HG02642 (cell line): ENCODE measurements at regions not wholly inside any gene's neighbourhood (a gene's known extent, or its start where the extent isn't known, plus 50 kb on each side); places are given as distances from the start of the nearest gene placed in this dataset.
A peak's percentile ranks its signal among the peaks of the same experiment; 100 is the strongest.

ENCODE experiments used
- ATAC-seq: cut with Tn5 transposase; IDR thresholded peaks from one replicate; pipeline ENCODE4 v1.9.1; 2021; ENCODE audit warnings: mild to moderate bottlenecking; ENCODE audit not compliant: unreplicated experiment, poor library complexity

- no peak for ATAC-seq
Measured at GRCh38 chr3:135458541-135459322, 506.8 kb upstream of the PPP2R3A start.

GRCh38 chr3:135460273-135460672 is 505.3 kb upstream of the PPP2R3A start:
- no peak for ATAC-seq

DNA sequence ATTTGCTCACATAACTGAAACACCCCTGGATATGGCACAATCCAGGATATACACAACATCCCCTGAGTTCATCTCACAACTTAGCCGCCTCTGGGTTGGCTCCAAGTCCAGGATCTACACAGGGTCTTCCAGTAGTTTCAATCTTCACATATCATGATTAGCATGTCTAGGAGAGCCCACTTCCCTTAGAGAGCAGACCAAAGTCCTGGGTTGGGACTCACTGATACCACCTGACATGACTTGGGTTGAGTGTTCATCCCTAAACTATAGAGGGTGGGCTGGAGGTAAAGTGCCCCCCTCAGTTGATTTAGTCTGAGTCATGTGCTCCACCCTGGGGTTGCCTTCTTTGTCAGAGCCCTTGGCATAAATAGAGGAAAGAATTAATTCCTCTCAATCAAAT is 493.6 kb upstream of the PPP2R3A start:
- ATAC-seq, result no peak

GRCh38 chr3:135473449-135473848 is 492.1 kb upstream of the PPP2R3A start:
- ATAC-seq, result no peak

GRCh38 chr3:135487261-135487660 is 478.3 kb upstream of the PPP2R3A start:
- no peak for ATAC-seq

DNA sequence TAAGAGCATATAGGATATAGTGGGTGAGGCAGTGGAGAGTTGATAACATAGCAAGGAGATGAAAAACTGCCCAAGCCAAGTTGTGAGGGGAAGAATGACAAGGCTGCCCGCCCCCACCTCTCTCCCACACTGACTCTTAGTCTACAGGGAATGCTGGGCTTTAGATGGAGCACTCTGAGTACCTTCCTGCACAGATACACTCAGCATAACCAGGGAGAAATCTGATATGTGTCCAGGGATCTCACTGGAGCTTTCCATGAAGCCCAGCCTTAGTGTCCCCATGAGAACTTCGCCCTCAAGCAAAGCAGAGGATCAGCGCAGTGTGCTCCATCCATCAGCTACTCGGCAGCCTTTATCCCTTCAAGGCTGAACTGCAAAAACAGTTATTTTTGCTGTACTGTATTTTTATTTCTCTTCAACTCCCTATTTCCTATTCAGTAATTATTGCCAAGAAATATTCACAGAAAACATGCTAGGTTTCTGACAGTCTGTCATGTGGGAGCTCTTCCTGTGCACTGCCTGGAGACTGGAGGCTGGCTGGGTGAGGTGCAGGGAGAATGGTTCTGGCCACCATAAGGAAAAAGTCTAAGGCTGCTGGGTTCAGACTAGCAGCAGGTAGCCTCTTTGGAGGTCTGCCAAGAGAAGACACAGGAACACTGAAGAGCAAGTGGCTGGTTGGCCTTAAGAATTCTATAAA is 475.2 kb upstream of the PPP2R3A start:
- ATAC-seq, result no peak

GRCh38 chr3:135491491-135492205 is 473.9 kb upstream of the PPP2R3A start:
- ATAC-seq, result no peak

GRCh38 chr3:135495891-135496290 is 469.6 kb upstream of the PPP2R3A start:
- ATAC-seq, result no peak

DNA sequence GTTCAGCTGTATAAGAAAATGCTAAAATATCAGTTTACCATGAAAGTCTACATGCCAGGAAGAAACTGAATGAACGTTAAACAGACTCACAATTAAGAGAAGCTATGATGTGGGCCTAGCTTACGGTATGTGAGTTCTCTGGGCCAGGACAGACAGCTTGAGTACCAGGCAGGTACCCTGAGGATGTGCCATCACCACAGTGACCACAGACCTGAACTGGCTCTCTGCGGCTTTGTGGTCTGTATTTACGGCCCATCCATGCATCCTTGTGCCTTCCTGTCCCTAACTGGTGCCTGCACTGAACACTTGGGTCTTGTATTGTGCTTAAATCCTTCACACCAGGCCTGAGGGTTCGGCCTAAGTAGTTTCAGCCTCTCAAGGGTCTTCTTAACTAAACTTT is 467.5 kb upstream of the PPP2R3A start:
- no peak for ATAC-seq

DNA sequence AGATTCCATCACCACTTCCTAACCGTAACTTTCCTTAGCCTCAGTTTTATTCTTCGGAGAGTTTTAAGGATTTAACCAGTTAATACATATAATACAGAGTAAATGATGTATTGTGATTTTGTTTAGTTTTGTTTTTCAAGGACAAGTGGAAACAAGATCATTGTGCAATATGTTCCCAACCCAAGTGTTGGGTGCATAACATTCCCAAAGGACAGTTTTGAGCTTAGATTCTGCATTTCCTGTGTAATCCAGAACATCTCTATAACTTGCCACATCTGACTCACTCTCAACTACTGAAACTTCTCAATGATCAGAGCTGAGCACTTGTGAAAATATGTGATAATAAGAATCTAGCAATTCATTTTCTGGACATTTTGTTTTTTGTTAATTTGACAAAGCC is 466.1 kb upstream of the PPP2R3A start:
- no peak for ATAC-seq

DNA sequence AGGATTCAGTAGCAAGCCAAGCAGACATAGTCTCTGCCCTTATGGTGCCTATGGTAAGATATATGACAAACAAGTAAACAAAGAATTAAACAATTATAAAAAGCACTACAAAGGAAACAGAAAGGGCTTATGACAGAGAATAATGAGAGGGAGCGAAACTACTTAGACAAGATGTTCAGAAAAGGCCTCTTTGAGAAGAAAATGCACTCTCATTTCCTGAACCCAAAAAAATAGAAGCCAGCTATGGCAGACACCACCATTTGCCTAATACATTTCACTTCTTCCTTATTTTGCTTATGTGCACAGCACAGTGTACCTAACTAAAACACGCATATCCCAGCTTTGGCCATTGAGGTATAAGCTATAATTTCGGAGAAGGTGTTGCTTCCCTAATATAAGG is 465.5 kb upstream of the PPP2R3A start:
- ATAC-seq, result no peak

DNA sequence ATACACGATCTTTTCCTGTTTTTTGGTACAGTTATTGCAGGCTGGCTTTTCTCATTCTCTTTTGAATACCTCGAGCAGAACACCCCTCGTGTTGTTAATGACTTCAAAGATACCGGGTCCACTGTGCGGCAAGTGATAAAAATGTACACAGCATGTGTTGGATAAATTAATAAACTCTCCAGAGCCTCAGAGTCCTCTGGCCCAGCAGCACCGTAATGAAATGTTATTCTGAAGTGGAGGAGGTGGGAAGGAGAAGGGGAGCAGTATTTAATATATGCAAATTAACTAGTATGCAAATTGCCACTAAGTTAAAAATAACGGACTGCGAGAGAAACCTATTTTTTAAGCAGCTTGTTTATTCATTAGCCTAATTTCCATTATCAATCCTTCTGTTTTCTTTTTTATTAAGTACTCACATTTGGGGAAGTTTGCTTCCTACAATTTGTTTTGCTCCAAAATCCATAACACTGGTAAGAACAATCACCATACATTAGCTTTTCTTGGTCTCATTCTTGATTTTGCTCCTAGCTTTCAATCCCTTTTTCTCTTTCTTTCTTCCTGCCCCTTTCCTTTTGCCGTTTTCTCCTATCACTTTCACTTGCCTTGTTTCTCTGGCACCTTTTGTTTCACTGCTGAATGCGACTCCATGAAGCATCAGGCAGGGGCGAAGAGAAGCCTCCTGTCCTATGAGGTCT is 462.3 kb upstream of the PPP2R3A start:
- no peak for ATAC-seq

DNA sequence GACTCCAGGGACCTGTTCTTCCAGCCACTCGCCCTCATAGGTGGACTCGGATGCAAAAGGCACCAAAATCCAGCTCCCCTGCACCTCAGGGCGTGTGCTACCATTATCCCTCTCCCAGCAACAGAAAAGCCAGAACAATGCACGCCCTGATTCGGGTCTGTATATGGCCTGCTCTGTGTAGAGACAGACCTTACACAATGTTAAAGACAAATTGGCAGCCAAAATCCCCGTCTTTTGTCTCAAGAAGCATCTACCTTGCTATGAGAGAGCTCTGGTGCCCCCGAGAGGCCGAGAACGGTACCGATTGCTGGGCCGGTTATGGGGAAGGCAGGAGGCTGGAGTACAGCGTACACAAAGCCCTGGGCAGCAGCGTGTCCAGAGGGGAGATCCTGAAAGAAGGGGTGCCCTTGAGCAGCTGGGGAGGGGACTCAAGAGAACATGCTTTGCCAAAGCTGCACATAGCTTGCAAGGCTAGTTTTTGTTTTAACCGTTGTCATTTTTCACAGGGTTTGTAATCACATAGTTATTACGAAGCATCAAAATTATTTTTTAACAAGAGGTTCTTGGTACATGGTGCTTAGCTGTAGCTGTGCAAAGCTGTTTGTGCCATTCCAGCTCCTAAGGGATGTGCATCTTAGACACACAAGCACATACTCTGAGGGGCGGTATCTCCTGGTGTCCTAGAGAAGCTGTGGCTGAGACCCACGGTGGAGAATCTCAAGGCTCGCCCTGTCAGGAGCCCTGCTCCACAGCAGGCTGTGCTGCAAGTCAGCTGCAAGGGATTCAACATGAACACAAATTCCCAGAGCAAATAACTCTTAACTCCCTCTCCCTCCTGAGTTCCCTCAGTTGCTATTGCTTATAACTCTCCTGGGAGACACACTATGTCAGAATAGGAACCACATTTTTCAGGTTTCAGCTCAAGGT is 461.5 kb upstream of the PPP2R3A start:
- ATAC-seq, result peak; percentile 77

DNA sequence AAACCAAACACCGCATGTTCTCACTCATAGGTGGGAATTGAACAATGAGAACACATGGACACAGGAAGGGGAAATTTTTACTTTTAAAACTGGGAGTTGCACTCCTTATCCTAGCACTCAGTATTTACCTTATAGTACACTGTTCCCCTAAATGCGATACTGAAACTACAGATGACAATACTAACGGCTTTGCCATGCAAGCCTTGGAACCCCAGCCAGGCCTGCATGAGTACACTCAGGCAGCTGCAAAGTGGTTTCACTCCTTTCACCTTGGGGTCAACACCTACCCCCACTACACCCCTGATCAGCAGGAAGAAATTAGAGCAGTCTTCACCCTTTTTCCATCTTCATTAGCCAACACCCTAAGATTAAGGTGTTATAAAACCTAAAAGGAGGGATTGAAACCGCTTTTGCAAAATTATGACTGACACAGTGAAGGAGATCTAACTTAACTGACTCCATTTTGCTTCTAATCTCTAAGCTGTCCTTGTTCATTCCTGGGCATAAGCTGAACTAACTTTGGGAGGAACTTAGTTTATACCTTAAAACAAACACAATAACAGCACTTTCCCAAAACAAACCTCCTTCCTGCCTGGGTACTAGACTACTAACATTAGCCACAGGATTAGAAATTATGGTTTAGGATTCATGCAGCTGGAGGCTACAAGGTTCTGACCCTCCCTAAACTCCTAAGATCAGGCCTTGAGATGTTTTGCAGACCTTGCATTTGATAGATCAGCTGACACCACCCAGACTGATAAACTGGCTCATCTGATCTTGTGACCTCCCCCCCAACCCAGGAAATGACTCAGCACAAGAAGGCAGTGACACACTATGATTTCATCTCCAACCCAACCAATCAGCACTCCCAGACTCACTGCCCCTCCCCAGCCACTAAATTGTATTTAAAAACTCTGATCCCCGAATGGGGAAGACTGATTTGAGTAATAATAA is 452.1 kb upstream of the PPP2R3A start:
- no peak for ATAC-seq

- ATAC-seq, result no peak
Measured at GRCh38 chr3:135514060-135514448, 451.5 kb upstream of the PPP2R3A start.

- no peak for ATAC-seq
Measured at GRCh38 chr3:135516143-135516542, 449.4 kb upstream of the PPP2R3A start.

- no peak for ATAC-seq
Measured at GRCh38 chr3:135528413-135529015, 437.0 kb upstream of the PPP2R3A start.

GRCh38 chr3:135532021-135532420 is 433.5 kb upstream of the PPP2R3A start:
- no peak for ATAC-seq
